Upper lobe of left lung (tissue), 4 donors: ENCODE measurements at regions not wholly inside any gene's neighbourhood (a gene's known extent, or its start where the extent isn't known, plus 50 kb on each side); places are given as distances from the start of the nearest gene placed in this dataset.

ENCODE experiments used
- CTCF ChIP-seq, 6 experiments: fragments of 450-650 bp in 4 of 6; fragments of 200-600 bp in 2 of 6; sonication (generic) in 2 of 6; IDR thresholded peaks; one replicate each; pipeline ENCODE4 v1.5.1; 2016 to 2019; ENCODE audit warnings: antibody characterized with exemption in 6 of 6
- POLR2A ChIP-seq, 4 donors: fragments of 450-650 bp; IDR thresholded peaks; one replicate each; pipeline ENCODE4 v1.5.1; 2016 to 2017; ENCODE audit warnings: antibody characterized with exemption in 4 of 4, mild to moderate bottlenecking in 2 of 4

- TF ChIP-seq CTCF (IDR thresholded peaks at IDR 0.05) (no peak), POLR2A (IDR thresholded peaks at IDR 0.05) (no peak)
Measured at GRCh38 chr4:177860171-177860570, 417.9 kb upstream of the AGA start.
